Endothelial cell (in vitro differentiated cells): ENCODE measurements at regions not wholly inside any gene's neighbourhood (a gene's known extent, or its start where the extent isn't known, plus 50 kb on each side); places are given as distances from the start of the nearest gene placed in this dataset.

Experiments used
- DNase-seq: peaks from one replicate; pipeline ENCODE4 v3.0.0; 2021; ENCODE audit warnings: low spot score
- H3K27ac Mint-ChIP-seq: one replicate; pipeline ENCODE4 v1.8.0; 2021; ENCODE audit warnings: mixed read lengths, inconsistent platforms; ENCODE audit not compliant: unreplicated experiment
- H3K27me3 Mint-ChIP-seq: one replicate; pipeline ENCODE4 v1.8.0; 2021; ENCODE audit warnings: mild to moderate bottlenecking, moderate library complexity, mixed read lengths, inconsistent platforms; ENCODE audit not compliant: unreplicated experiment
- H3K36me3 Mint-ChIP-seq: one replicate; pipeline ENCODE4 v1.8.0; 2021; ENCODE audit warnings: mild to moderate bottlenecking, low read depth, mixed read lengths, inconsistent platforms; ENCODE audit not compliant: unreplicated experiment
- H3K4me1 Mint-ChIP-seq: one replicate; pipeline ENCODE4 v1.8.0; 2021; ENCODE audit warnings: mild to moderate bottlenecking, mixed read lengths, inconsistent platforms; ENCODE audit not compliant: unreplicated experiment
- H3K4me3 Mint-ChIP-seq: one replicate; pipeline ENCODE4 v1.8.0; 2021; ENCODE audit warnings: mild to moderate bottlenecking, mixed read lengths, inconsistent platforms; ENCODE audit not compliant: unreplicated experiment
- H3K9me3 Mint-ChIP-seq: one replicate; pipeline ENCODE4 v1.8.0; 2021; ENCODE audit warnings: mixed read lengths, inconsistent platforms; ENCODE audit not compliant: unreplicated experiment
- TF ChIP-seq, protein P1 (sequence below): fragments of 200-600 bp; sonication (generic); IDR thresholded peaks from one replicate; pipeline ENCODE4 v1.5.0; 2021; ENCODE audit warnings: antibody characterized with exemption; ENCODE audit not compliant: unreplicated experiment

DNA sequence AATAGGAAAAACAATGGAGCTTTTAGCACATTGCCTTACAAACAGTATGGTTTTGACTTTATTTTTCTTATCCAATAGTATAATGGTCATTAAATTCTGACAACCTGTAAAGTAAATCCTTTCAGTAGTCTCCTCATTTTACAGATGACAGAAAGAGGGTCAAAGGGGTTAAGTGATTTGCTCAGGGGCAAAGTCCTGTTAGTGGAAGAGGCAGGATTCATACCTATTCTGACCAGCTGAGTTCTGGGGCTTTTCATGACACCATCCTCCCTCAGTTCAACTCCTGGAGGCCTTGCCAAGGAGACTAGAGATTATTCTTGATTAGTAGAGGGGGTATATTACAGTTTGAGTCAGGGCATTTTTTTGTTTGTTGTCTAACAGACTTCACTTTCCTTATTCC, 278.7 kb upstream of the DUSP10 start:
- Mint-ChIP-seq H3K27me3 (no peaks in the 10 kb centered on the region), H3K36me3 (no peaks in the 10 kb centered on the region), H3K4me1 (peaks cover 9% of the 10 kb centered on the region), H3K9me3 (no peaks in the 10 kb centered on the region), H3K4me3 (no peak overlapping the region), H3K27ac (no peak overlapping the region)
- DNase-seq: no peak
- TF ChIP-seq, protein P1, sequence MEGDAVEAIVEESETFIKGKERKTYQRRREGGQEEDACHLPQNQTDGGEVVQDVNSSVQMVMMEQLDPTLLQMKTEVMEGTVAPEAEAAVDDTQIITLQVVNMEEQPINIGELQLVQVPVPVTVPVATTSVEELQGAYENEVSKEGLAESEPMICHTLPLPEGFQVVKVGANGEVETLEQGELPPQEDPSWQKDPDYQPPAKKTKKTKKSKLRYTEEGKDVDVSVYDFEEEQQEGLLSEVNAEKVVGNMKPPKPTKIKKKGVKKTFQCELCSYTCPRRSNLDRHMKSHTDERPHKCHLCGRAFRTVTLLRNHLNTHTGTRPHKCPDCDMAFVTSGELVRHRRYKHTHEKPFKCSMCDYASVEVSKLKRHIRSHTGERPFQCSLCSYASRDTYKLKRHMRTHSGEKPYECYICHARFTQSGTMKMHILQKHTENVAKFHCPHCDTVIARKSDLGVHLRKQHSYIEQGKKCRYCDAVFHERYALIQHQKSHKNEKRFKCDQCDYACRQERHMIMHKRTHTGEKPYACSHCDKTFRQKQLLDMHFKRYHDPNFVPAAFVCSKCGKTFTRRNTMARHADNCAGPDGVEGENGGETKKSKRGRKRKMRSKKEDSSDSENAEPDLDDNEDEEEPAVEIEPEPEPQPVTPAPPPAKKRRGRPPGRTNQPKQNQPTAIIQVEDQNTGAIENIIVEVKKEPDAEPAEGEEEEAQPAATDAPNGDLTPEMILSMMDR: no peak

DNA sequence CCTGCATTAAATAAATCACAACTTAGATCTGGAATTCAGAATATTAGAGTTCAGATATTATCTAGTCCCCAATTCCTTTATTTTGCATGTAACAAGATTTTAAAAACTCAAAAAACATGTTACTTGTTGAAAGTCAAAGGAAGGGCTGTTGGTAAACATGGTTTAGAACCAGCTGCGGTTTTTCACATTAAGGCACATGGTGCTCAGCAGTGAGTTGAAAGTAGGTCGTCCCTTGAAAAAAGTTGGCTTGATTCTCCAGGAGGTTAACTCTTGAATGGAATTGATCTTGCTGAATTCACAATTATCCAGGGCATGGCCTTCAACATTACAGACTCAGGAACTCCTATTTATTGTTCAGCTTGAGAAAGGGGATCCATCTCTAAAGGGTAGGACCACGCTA, 277.1 kb upstream of the DUSP10 start:
- Mint-ChIP-seq H3K4me1 (peaks cover 4% of the 10 kb centered on the region), H3K27ac (no peak overlapping the region), H3K9me3 (no peaks in the 10 kb centered on the region), H3K36me3 (no peaks in the 10 kb centered on the region), H3K27me3 (no peaks in the 10 kb centered on the region), H3K4me3 (no peak overlapping the region)
- TF ChIP-seq, protein P1: no peak
- no peak for DNase-seq

DNA sequence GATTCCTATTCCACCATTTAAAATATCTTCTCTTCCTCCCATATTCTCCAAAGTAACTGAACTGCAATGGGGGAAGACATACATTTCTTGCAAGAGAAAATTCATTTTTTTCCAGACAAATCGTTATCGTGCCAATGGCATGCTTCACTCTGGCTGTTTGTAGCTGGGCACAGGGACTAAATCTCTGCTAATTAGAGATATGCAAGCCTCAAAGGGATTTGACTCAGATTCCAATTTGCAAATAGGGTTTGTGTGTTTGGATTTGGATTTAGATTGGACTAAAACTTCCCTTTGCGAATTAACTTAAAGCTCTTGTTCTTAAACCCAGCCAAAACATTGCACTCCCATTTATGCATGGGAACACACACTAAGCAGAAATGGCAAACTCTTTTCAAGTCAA, 276.2 kb upstream of the DUSP10 start:
- Mint-ChIP-seq H3K4me3 (no peak overlapping the region), H3K4me1 (peaks cover under 1% of the 10 kb centered on the region), H3K9me3 (no peaks in the 10 kb centered on the region), H3K36me3 (no peaks in the 10 kb centered on the region), H3K27ac (no peak overlapping the region), H3K27me3 (no peaks in the 10 kb centered on the region)
- no peak for DNase-seq
- TF ChIP-seq, protein P1: no peak

DNA sequence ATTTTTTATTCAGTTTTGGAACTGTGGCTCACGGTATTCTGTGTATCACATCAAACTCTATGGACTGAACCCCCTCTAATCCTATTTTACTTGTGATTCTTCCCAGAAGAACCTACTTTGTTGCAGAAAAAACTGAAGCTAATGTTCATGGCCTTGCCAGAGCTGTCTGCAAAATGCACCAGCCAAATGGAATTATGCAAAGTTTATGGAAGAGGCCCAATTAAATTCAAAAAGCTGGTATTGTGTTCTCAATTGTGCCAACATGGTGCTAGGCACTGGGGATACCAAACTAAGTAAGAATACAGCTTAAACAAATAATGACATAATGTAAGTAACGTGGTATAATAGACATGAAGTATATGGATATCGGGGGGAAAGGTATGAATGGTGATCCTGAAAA, 273.8 kb upstream of the DUSP10 start:
- Mint-ChIP-seq H3K4me1 (no peaks in the 10 kb centered on the region), H3K4me3 (no peak overlapping the region), H3K9me3 (no peaks in the 10 kb centered on the region), H3K27me3 (no peaks in the 10 kb centered on the region), H3K27ac (no peak overlapping the region), H3K36me3 (no peaks in the 10 kb centered on the region)
- DNase-seq: no peak
- TF ChIP-seq, protein P1: no peak

DNA sequence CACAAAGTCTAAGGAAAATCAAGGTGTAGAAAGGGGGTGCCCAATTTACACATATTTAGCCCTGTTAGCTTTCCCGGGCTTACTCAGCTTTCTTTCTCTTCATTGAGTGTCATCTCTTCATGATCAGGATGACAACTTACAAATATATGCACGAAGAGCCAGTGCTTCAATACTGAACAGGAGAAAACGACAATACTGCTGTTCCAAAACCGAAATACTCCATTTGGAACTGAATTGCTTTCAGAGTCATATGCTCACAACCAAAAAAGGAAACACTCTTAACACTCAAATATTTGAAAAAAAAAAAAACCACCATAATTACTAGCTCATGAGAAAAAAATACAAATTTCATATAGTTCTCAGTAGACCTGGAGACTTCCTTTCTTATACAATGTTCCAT, 272.1 kb upstream of the DUSP10 start:
- no peaks in the 10 kb centered on the region for H3K27me3 Mint-ChIP-seq
- no peak overlapping the region for H3K27ac Mint-ChIP-seq
- H3K4me3 Mint-ChIP-seq: no peak overlapping the region
- no peaks in the 10 kb centered on the region for H3K4me1 Mint-ChIP-seq
- no peaks in the 10 kb centered on the region for H3K9me3 Mint-ChIP-seq
- TF ChIP-seq, protein P1: no peak
- DNase-seq: no peak
- no peaks in the 10 kb centered on the region for H3K36me3 Mint-ChIP-seq
